ENCODE measurements at regions not wholly inside any gene's neighbourhood (a gene's known extent, or its start where the extent isn't known, plus 50 kb on each side); places are given as distances from the start of the nearest gene placed in this dataset.
"Not testable (repeated sequence)": the region's sequence is repeated elsewhere in the genome, so short reads cannot be mapped to it uniquely, and the experiment has no call there.

GRCh38 chr1:25011275-25011674, 81.2 kb upstream of the RUNX3 start:
- Mint-ChIP-seq H3K4me3 (no peak overlapping the region), H3K4me1 (peaks cover 38 to 57% (median 56%) of the 10 kb centered on the region in 3 donors), H3K27ac (peak overlapping the region in 1 of 8 donors; percentile 17), H3K9me3 (no peaks in the 10 kb centered on the region), H3K27me3 (peaks cover 0 to 2% of the 10 kb centered on the region in 2 donors), H3K36me3 (no peaks in the 10 kb centered on the region)
- peaks cover 37% of the 10 kb centered on the region for H3K4me1 ChIP-seq (ENCODE audit: insufficient read depth, low read length)
- H3K27me3 ChIP-seq (ENCODE audit: insufficient read depth, low read length, poor library complexity, severe bottlenecking) = no peaks in the 10 kb centered on the region
- H3K9me3 ChIP-seq (ENCODE audit: low read length) = no peaks in the 10 kb centered on the region
- H3K36me3 ChIP-seq (ENCODE audit: insufficient read depth, low read length) = no peaks in the 10 kb centered on the region
- ChIA-PET POLR2A (no interaction called here), CTCF (interaction anchor here (1.5 kb wide), 1 partner anchor 92 kb away, joined by 4 read pairs; no protein-coding TSS in a partner anchor)
- H3K27ac ChIP-seq (ENCODE audit: low read depth, low read length) = no peak overlapping the region
- no peak overlapping the region for H3K4me3 ChIP-seq (ENCODE audit: low read length)
- DNase-seq = no peak

- CTCF ChIA-PET = interaction anchor here (1.1 to 1.7 kb wide), 4 partner anchors 13 to 78 kb away, joined by 3 to 5 read pairs (median 4); no protein-coding TSS in a partner anchor
- H3K4me1 Mint-ChIP-seq = peaks cover 46 to 69% (median 56%) of the 10 kb centered on the region in 3 donors
- H3K36me3 ChIP-seq (ENCODE audit: insufficient read depth, low read length) = no peaks in the 10 kb centered on the region
- H3K27me3 Mint-ChIP-seq = peaks cover 0 to 2% of the 10 kb centered on the region in 2 donors
- H3K4me1 ChIP-seq (ENCODE audit: insufficient read depth, low read length) = peaks cover 38% of the 10 kb centered on the region
- peak overlapping the region in 6 of 8 donors; percentile 7 to 71 (median 56) for H3K27ac Mint-ChIP-seq
- no peaks in the 10 kb centered on the region for H3K9me3 Mint-ChIP-seq
- H3K36me3 Mint-ChIP-seq = no peaks in the 10 kb centered on the region
- POLR2A ChIA-PET = no interaction called here
- H3K27ac ChIP-seq (ENCODE audit: low read depth, low read length) = no peak overlapping the region
- H3K27me3 ChIP-seq (ENCODE audit: insufficient read depth, low read length, poor library complexity, severe bottlenecking) = no peaks in the 10 kb centered on the region
- H3K4me3 Mint-ChIP-seq = no peak overlapping the region
- no peak overlapping the region for H3K4me3 ChIP-seq (ENCODE audit: low read length)
- DNase-seq = no peak
- H3K9me3 ChIP-seq (ENCODE audit: low read length) = no peaks in the 10 kb centered on the region
These were observed 79.7 kb upstream of the RUNX3 start for GRCh38 chr1:25009671-25010262.

GRCh38 chr1:25008192-25008485, 78.1 kb upstream of the RUNX3 start:
- Mint-ChIP-seq H3K4me3 (peak overlapping the region in 2 of 7 donors; percentile 15 to 42), H3K9me3 (no peaks in the 10 kb centered on the region)
- POLR2A ChIA-PET = interaction anchor here (1.6 kb wide), 1 partner anchor 10 kb away, joined by 6 read pairs; no protein-coding TSS in a partner anchor

GRCh38 chr1:25007390-25008191, 77.5 kb upstream of the RUNX3 start:
- not testable (repeated sequence) for H3K9me3 ChIP-seq (ENCODE audit: low read length); H3K4me3 ChIP-seq (ENCODE audit: low read length); H3K27ac ChIP-seq (ENCODE audit: low read depth, low read length); DNase-seq; H3K36me3 Mint-ChIP-seq; H3K9me3 Mint-ChIP-seq; H3K27me3 Mint-ChIP-seq; H3K36me3 ChIP-seq (ENCODE audit: insufficient read depth, low read length); H3K27me3 ChIP-seq (ENCODE audit: insufficient read depth, low read length, poor library complexity, severe bottlenecking)
- Mint-ChIP-seq H3K4me3 (peak overlapping the region in 2 of 7 donors; percentile 42 to 44), H3K4me1 (peaks cover 60 to 86% (median 72%) of the 10 kb centered on the region in 3 donors), H3K27ac (peak overlapping the region in 6 of 8 donors; percentile 34 to 84 (median 62))
- ChIA-PET CTCF (interaction anchor here (0.8 to 1.6 kb wide), 6 partner anchors 9 to 43 kb away, joined by 3 to 9 read pairs (median 4); no protein-coding TSS in a partner anchor), POLR2A (interaction anchor here (1.6 kb wide), 1 partner anchor 10 kb away, joined by 6 read pairs; no protein-coding TSS in a partner anchor)
- H3K4me1 ChIP-seq (ENCODE audit: insufficient read depth, low read length) = peaks cover 38% of the 10 kb centered on the region

More at GRCh38 chr1:25008192-25008485, 78.1 kb upstream of the RUNX3 start:
- Mint-ChIP-seq H3K27ac (peak overlapping the region in 4 of 8 donors; percentile 34 to 64 (median 50)), H3K27me3 (peaks cover 0 to under 1% of the 10 kb centered on the region in 2 donors), H3K4me1 (peaks cover 56 to 84% (median 72%) of the 10 kb centered on the region in 3 donors), H3K36me3 (no peaks in the 10 kb centered on the region)
- Histone ChIP-seq H3K27ac (ENCODE audit: low read depth, low read length) (no peak overlapping the region), H3K4me1 (ENCODE audit: insufficient read depth, low read length) (peaks cover 38% of the 10 kb centered on the region), H3K9me3 (ENCODE audit: low read length) (no peaks in the 10 kb centered on the region), H3K27me3 (ENCODE audit: insufficient read depth, low read length, poor library complexity, severe bottlenecking) (no peaks in the 10 kb centered on the region), H3K36me3 (ENCODE audit: insufficient read depth, low read length) (no peaks in the 10 kb centered on the region), H3K4me3 (ENCODE audit: low read length) (no peak overlapping the region)
- CTCF ChIA-PET = interaction anchor here (1.4 to 1.6 kb wide), 3 partner anchors 9 to 30 kb away, joined by 3 to 9 read pairs (median 4); no protein-coding TSS in a partner anchor
- DNase-seq = no peak

- no peaks in the 10 kb centered on the region for H3K36me3 ChIP-seq (ENCODE audit: insufficient read depth, low read length)
- Mint-ChIP-seq H3K27me3 (no peaks in the 10 kb centered on the region), H3K4me3 (peak overlapping the region in 2 of 7 donors; percentile 3 to 5), H3K9me3 (no peaks in the 10 kb centered on the region), H3K36me3 (no peaks in the 10 kb centered on the region), H3K4me1 (peaks cover 56 to 80% (median 65%) of the 10 kb centered on the region in 3 donors), H3K27ac (peak overlapping the region in 5 of 8 donors; percentile 46 to 84 (median 59))
- POLR2A ChIA-PET = interaction anchor here (1.6 kb wide), 1 partner anchor 9 kb away, joined by 6 read pairs; no protein-coding TSS in a partner anchor
- no peak overlapping the region for H3K4me3 ChIP-seq (ENCODE audit: low read length)
- DNase-seq = no peak
- CTCF ChIA-PET = interaction anchor here (0.8 to 1.6 kb wide), 4 partner anchors 20 to 42 kb away, joined by 3 to 9 read pairs (median 4); no protein-coding TSS in a partner anchor
- H3K27me3 ChIP-seq (ENCODE audit: insufficient read depth, low read length, poor library complexity, severe bottlenecking) = no peaks in the 10 kb centered on the region
- no peaks in the 10 kb centered on the region for H3K9me3 ChIP-seq (ENCODE audit: low read length)
- peaks cover 31% of the 10 kb centered on the region for H3K4me1 ChIP-seq (ENCODE audit: insufficient read depth, low read length)
- H3K27ac ChIP-seq (ENCODE audit: low read depth, low read length) = no peak overlapping the region
These were observed 76.7 kb upstream of the RUNX3 start for GRCh38 chr1:25006770-25007169.

- ChIA-PET CTCF (interaction anchor here (2.0 kb wide), 1 partner anchor 41 kb away, joined by 6 read pairs; no protein-coding TSS in a partner anchor), POLR2A (no interaction called here)
- Histone ChIP-seq H3K27me3 (ENCODE audit: insufficient read depth, low read length, poor library complexity, severe bottlenecking) (no peaks in the 10 kb centered on the region), H3K4me3 (ENCODE audit: low read length) (no peak overlapping the region), H3K27ac (ENCODE audit: low read depth, low read length) (no peak overlapping the region), H3K9me3 (ENCODE audit: low read length) (no peaks in the 10 kb centered on the region), H3K4me1 (ENCODE audit: insufficient read depth, low read length) (peaks cover 32% of the 10 kb centered on the region), H3K36me3 (ENCODE audit: insufficient read depth, low read length) (no peaks in the 10 kb centered on the region)
- peaks cover 67 to 85% (median 69%) of the 10 kb centered on the region in 3 donors for H3K4me1 Mint-ChIP-seq
- H3K27me3 Mint-ChIP-seq = no peaks in the 10 kb centered on the region
- no peaks in the 10 kb centered on the region for H3K36me3 Mint-ChIP-seq
- H3K4me3 Mint-ChIP-seq = no peak overlapping the region
- peak overlapping the region in 1 of 8 donors; percentile 54 for H3K27ac Mint-ChIP-seq
- H3K9me3 Mint-ChIP-seq = no peaks in the 10 kb centered on the region
- no peak for DNase-seq
These were observed 74.3 kb upstream of the RUNX3 start for GRCh38 chr1:25004355-25004754.

- Mint-ChIP-seq H3K4me1 (peaks cover 73 to 87% (median 75%) of the 10 kb centered on the region in 3 donors), H3K9me3 (no peaks in the 10 kb centered on the region), H3K27me3 (no peaks in the 10 kb centered on the region), H3K4me3 (no peak overlapping the region), H3K27ac (peak overlapping the region in 5 of 8 donors; percentile 15 to 85 (median 63)), H3K36me3 (no peaks in the 10 kb centered on the region)
- ChIA-PET POLR2A (interaction anchor here (0.7 kb wide), 1 partner anchor 28 kb away, joined by 5 read pairs; no protein-coding TSS in a partner anchor), CTCF (interaction anchor here (0.8 to 0.9 kb wide), 2 partner anchors 19 to 75 kb away, joined by 3 to 5 read pairs; no protein-coding TSS in a partner anchor)
- Histone ChIP-seq H3K27ac (ENCODE audit: low read depth, low read length) (no peak overlapping the region), H3K27me3 (ENCODE audit: insufficient read depth, low read length, poor library complexity, severe bottlenecking) (no peaks in the 10 kb centered on the region), H3K36me3 (ENCODE audit: insufficient read depth, low read length) (no peaks in the 10 kb centered on the region), H3K4me3 (ENCODE audit: low read length) (no peak overlapping the region), H3K4me1 (ENCODE audit: insufficient read depth, low read length) (peaks cover 32% of the 10 kb centered on the region), H3K9me3 (ENCODE audit: low read length) (no peaks in the 10 kb centered on the region)
- DNase-seq = no peak
These were observed 73.5 kb upstream of the RUNX3 start for GRCh38 chr1:25003457-25004190.
